SU-DHL-6 (cell line): ENCODE measurements at regions not wholly inside any gene's neighbourhood (a gene's known extent, or its start where the extent isn't known, plus 50 kb on each side); places are given as distances from the start of the nearest gene placed in this dataset.

Experiments used
- CTCF ChIP-seq: fragments of 200-600 bp; sonication (generic); IDR thresholded peaks from one replicate; pipeline ENCODE4 v1.5.1; 2017; ENCODE audit warnings: antibody characterized with exemption, mild to moderate bottlenecking, low read length, moderate library complexity; ENCODE audit not compliant: insufficient read depth, poor library complexity, severe bottlenecking
- EZH2phosphoT487 ChIP-seq: fragments of 200-600 bp; sonication (generic), shearing (Covaris generic); conservative IDR thresholded peaks from 2 replicates; pipeline ENCODE4 v1.6.1; 2018; ENCODE audit warnings: mild to moderate bottlenecking, antibody characterized with exemption, low read length, moderate library complexity, mixed read lengths

DNA sequence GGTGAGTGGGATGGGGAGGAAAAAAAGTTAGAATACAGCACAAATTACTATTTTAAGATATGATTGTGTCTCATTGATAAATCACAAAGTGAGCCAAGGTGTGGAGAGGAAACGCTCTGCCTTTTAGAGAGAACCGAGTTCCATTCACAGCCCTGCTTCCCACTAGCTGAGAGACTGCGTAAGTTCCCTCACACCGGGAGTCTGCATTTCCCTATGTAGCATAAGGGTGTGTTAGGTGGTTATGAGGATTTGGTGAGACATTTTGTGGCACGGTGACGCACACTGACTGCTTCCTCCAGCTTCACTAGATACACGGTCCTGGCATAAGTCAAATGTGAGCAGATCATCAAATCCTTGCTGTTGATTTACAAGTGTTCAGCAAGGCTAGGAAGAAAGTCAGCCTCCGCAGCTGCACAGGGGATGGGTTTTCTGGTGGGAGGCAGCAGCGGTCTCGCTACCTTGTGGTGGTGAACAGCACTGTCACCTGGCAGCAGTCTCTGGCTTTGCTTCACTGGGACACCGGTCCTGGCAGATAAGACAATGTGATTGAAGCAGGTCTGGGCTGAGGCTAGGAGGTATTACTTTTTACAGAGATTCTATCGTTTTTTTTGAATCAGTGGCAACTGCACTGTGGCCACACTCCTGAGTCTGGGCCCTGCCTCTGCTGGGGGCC is 312.2 kb upstream of the B3GAT1 start:
- no peak for TF ChIP-seq CTCF
- TF ChIP-seq EZH2phosphoT487 = no peak
